Fibroblast of lung (primary cell): ENCODE measurements at regions not wholly inside any gene's neighbourhood (a gene's known extent, or its start where the extent isn't known, plus 50 kb on each side); places are given as distances from the start of the nearest gene placed in this dataset.

Experiments used
- DNase-seq, 2 donors: peaks; one replicate each; pipeline versions ENCODE4 v3.0.0 to v3.0.0-alpha.2; 2010; ENCODE audit warnings: low read depth in 2 of 2
- H2AFZ ChIP-seq: 2 replicates; pipeline ENCODE4 v1.5.1; 2012; ENCODE audit warnings: low read length, control low read depth, inconsistent platforms
- H3K27ac ChIP-seq: 2 replicates; pipeline ENCODE4 v1.5.1; 2011; ENCODE audit warnings: low read length, control low read depth; ENCODE audit not compliant: insufficient read depth
- H3K27me3 ChIP-seq: 2 replicates; pipeline ENCODE4 v1.5.1; 2011; ENCODE audit warnings: mild to moderate bottlenecking, low read length; ENCODE audit not compliant: control insufficient read depth, insufficient read depth
- H3K36me3 ChIP-seq: 2 replicates; pipeline ENCODE4 v1.5.1; 2011; ENCODE audit warnings: low read length; ENCODE audit not compliant: control insufficient read depth, insufficient read depth
- H3K4me1 ChIP-seq: 2 replicates; pipeline ENCODE4 v1.5.1; 2011; ENCODE audit warnings: low read length; ENCODE audit not compliant: control insufficient read depth, insufficient read depth; ENCODE audit errors: extremely low read depth
- H3K4me2 ChIP-seq: 2 replicates; pipeline ENCODE4 v1.5.1; 2011; ENCODE audit warnings: low read length, control low read depth; ENCODE audit not compliant: insufficient read depth; ENCODE audit errors: extremely low read depth
- H3K4me3 ChIP-seq, 4 experiments: fragments of 200-600 bp in 1 of 4; sonication (generic) in 1 of 4; replicated peaks in 1 of 4; 2 replicates each; pipeline ENCODE4 v1.5.1; 2011 to 2016; ENCODE audit warnings: low read length in 4 of 4, low read depth in 3 of 4, mild to moderate bottlenecking in 3 of 4, control low read depth in 2 of 4, inconsistent platforms in 1 of 4, mixed read lengths in 1 of 4; ENCODE audit not compliant: insufficient read depth in 1 of 4; ENCODE audit errors: control extremely low read depth in 1 of 4
- H3K79me2 ChIP-seq: 2 replicates; pipeline ENCODE4 v1.5.1; 2012; ENCODE audit warnings: mild to moderate bottlenecking, low read length, inconsistent platforms; ENCODE audit not compliant: control insufficient read depth, insufficient read depth
- H3K9ac ChIP-seq: 2 replicates; pipeline ENCODE4 v1.5.1; 2011; ENCODE audit warnings: mild to moderate bottlenecking, low read length, control low read depth; ENCODE audit not compliant: insufficient read depth
- H3K9me3 ChIP-seq: 2 replicates; pipeline ENCODE4 v1.5.1; 2012; ENCODE audit warnings: low read depth, low read length; ENCODE audit not compliant: control insufficient read depth, insufficient read depth
- H4K20me1 ChIP-seq: 2 replicates; pipeline ENCODE4 v1.5.1; 2011; ENCODE audit warnings: low read length; ENCODE audit not compliant: control insufficient read depth, insufficient read depth; ENCODE audit errors: extremely low read depth
- CTCF ChIP-seq, 2 donors: IDR thresholded peaks in 1 of 2; conservative IDR thresholded peaks in 1 of 2; 1 replicate in 1 of 2; 2 replicates in 1 of 2; pipeline ENCODE4 v1.5.1; 2011 to 2012; ENCODE audit warnings: low read length in 2 of 2, control low read depth in 1 of 2, inconsistent platforms in 1 of 2, low read depth in 1 of 2, mild to moderate bottlenecking in 1 of 2
- EZH2 ChIP-seq: IDR thresholded peaks from 2 replicates; pipeline ENCODE4 v1.5.1; 2012; ENCODE audit warnings: low read length, control low read depth, mild to moderate bottlenecking; ENCODE audit errors: missing control alignments

- Histone ChIP-seq H3K27me3 (peaks cover 9% of the 10 kb centered on the region), H4K20me1 (no peaks in the 10 kb centered on the region), H3K4me2 (no peak overlapping the region), H3K27ac (no peak overlapping the region), H3K79me2 (no peaks in the 10 kb centered on the region), H3K4me1 (no peaks in the 10 kb centered on the region), H3K9ac (no peak overlapping the region), H3K4me3 (no peak overlapping the region), H3K9me3 (no peaks in the 10 kb centered on the region), H3K36me3 (no peaks in the 10 kb centered on the region), H2AFZ (no peak overlapping the region)
- DNase-seq = peak in 1 of 2 donors; percentile 66
- TF ChIP-seq CTCF (conservative IDR thresholded peaks at IDR 0.05 in 1 of 2, IDR thresholded peaks at IDR 0.05 in 1 of 2; ENCODE audit: low read depth in 1 of 2, low read length in 2 of 2) (no peak), EZH2 (no peak)
Measured at GRCh38 chr22:26845021-26845743, 187.8 kb downstream of the MIAT start.

- H3K4me2 ChIP-seq = no peak overlapping the region
- no peaks in the 10 kb centered on the region for H3K79me2 ChIP-seq
- no peak overlapping the region for H3K4me3 ChIP-seq
- no peaks in the 10 kb centered on the region for H3K9me3 ChIP-seq
- no peak overlapping the region for H2AFZ ChIP-seq
- no peaks in the 10 kb centered on the region for H4K20me1 ChIP-seq
- no peak for DNase-seq
- no peaks in the 10 kb centered on the region for H3K4me1 ChIP-seq
- no peak overlapping the region for H3K9ac ChIP-seq
- H3K27me3 ChIP-seq = peaks cover 9% of the 10 kb centered on the region
- no peak overlapping the region for H3K27ac ChIP-seq
- TF ChIP-seq CTCF (conservative IDR thresholded peaks at IDR 0.05 in 1 of 2, IDR thresholded peaks at IDR 0.05 in 1 of 2; ENCODE audit: low read depth in 1 of 2, low read length in 2 of 2) (no peak), EZH2 (no peak)
- no peaks in the 10 kb centered on the region for H3K36me3 ChIP-seq
Measured at GRCh38 chr22:26846076-26846475, 188.7 kb downstream of the MIAT start.

GRCh38 chr22:26846645-26847044 lies 189.3 kb downstream of the MIAT start:
- Histone ChIP-seq H3K4me2 (no peak overlapping the region), H3K4me1 (no peaks in the 10 kb centered on the region), H3K27me3 (peaks cover 9% of the 10 kb centered on the region), H2AFZ (no peak overlapping the region), H3K9me3 (no peaks in the 10 kb centered on the region), H3K27ac (no peak overlapping the region), H4K20me1 (no peaks in the 10 kb centered on the region), H3K79me2 (no peaks in the 10 kb centered on the region), H3K36me3 (no peaks in the 10 kb centered on the region), H3K4me3 (no peak overlapping the region), H3K9ac (no peak overlapping the region)
- DNase-seq = peak in 1 of 2 donors; percentile 91
- TF ChIP-seq CTCF (conservative IDR thresholded peaks at IDR 0.05 in 1 of 2, IDR thresholded peaks at IDR 0.05 in 1 of 2; ENCODE audit: low read depth in 1 of 2, low read length in 2 of 2) (no peak), EZH2 (no peak)
